SHP77 (cell line): ENCODE measurements at regions not wholly inside any gene's neighbourhood (a gene's known extent, or its start where the extent isn't known, plus 50 kb on each side); places are given as distances from the start of the nearest gene placed in this dataset.
"Not testable (repeated sequence)": the region's sequence is repeated elsewhere in the genome, so short reads cannot be mapped to it uniquely, and the experiment has no call there.

Source experiments
- DNase-seq, 2 experiments: peaks; one replicate each; lab custom pipeline; 2025; lab: John Stamatoyannopoulos, UW

- DNase-seq = no peak
Measured at GRCh38 chr6:67224989-67225388, 1410.1 kb upstream of the ADGRB3 start.

DNA sequence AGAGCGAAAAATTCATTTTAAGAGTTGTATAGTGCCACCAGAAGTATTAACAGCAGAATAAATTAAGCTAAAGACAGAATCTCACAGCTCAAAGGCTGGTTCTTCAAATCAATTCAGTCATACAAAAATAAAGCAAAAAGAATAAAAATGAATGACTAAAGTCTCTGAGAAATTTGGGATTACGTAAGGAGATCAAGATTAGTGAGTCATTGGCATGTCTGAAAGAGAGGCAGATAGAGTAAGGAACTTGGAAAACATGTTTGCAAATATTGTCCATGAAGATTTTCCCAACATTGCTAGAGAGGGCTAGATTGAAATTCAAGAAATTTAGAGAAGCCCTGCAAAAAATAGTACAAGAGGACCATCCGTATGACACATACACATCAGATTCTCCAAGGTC, 1413.9 kb upstream of the ADGRB3 start:
- DNase-seq = no peak

- no peak for DNase-seq
Measured at GRCh38 chr6:67219346-67219745, 1415.7 kb upstream of the ADGRB3 start.

- DNase-seq = no peak
Measured at GRCh38 chr6:67212584-67212983, 1422.5 kb upstream of the ADGRB3 start.

DNA sequence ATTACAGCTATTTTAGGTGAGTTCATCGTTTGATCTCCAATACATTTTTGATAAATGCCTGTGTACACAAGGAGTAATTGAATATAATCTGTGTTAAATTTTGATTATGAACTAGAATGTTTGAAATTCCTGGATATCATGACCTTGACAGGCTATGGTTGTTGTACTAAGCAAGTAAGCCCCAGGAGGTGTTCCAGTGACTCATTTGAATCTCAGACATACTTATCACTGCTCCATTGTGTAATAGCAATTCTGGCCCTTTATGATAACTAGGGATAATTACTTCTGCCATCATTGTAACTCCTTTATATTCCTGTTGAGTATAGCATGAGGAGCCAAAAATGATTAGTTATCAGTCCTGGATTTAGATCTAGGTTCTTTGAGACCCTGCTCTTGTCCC, 1424.6 kb upstream of the ADGRB3 start:
- no peak for DNase-seq

GRCh38 chr6:67201563-67201962, 1433.5 kb upstream of the ADGRB3 start:
- DNase-seq = no peak

DNA sequence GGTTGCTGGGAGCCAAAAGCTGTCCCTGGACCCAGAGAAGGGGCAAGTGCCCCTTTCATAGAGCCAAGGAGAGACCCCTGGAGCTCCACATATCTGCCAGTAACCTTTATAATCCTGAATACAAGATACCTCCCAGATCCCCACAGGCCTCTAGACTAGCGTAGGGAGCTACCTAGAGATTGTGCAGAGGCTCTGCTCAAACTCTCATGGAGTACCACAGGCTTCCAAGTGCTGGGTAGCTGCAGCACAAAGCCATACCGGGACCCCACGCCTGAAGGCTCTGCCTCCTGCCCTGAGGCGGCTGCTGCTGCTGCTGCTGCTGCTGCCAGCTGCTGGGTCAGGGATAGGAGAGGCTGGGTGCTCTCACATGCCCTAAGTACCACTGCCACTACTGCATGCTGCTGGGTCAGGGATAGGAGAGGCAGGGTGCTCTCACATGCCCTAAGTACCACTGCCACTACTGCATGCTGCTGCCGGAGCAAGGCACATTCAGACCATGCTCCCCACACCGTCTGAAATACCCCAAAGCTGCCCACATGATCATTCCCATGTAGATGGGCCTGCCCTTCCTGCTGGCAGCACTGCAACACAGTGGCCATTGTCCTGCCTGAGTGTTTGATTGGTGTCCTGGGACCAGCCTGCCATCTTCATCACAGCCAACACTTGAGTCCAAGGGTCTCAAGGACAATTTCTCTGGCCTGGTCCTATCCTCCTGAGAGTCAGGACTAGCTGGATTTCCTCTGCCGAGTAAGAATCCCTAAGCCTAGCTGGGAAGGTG, 1434.3 kb upstream of the ADGRB3 start:
- DNase-seq = no peak

DNA sequence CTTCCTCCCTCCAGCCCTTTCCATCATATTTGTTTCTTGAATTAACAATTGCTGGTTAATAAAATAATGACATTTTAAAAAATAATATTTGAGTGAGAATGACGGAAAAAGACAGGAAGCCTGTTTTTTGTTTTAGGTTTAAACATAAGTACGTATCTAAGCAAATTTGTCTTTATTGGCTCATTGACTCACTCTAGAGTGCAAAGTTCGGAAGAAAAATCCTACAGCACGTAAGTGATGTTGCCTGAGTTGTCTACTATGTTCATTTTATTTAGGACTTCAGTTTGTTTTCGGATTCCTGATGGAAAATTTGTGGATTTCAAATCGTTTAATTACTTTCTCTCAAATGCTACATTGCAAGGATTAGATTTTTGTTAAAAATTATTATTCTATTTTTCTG, 1435.7 kb upstream of the ADGRB3 start:
- DNase-seq = no peak

DNA sequence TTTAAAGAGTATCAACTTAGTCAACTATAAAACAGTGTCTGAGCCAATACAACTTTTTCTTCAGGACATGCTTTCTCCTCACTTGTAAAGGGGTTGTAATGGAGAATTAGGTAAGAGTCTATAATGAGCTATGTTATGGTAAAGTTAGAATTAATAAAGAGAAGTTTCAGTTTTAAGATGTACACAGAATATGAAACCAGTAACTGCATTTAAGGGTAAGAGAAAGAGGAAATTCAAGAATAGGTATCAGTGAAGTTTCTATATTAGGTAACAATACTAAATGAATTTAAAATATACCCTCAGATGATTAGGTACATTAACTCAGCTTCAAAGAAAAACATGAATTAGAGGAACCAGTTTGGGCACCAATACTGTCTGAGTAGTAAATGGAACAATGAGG, 1444.3 kb upstream of the ADGRB3 start:
- DNase-seq = no peak

GRCh38 chr6:67184405-67184804, 1450.7 kb upstream of the ADGRB3 start:
- DNase-seq = no peak

DNA sequence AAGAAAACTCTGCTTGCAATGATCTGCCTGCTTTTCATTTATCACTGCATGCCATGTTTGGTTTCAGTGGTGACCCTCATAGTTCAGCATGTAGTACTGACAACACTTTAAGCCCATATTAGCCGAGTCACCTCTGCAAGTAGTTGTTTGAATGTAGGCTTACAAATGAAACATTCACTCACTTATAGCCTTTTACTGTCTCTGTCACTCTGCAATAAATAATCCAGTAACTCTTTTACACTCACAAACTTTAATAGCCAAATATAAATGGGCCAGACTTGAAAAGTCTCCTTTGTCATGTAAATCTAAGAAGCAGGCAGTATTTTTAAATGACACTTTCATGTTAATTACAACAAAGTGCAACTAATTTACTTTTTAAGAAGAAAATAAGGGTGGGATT, 1460.0 kb upstream of the ADGRB3 start:
- no peak for DNase-seq

DNA sequence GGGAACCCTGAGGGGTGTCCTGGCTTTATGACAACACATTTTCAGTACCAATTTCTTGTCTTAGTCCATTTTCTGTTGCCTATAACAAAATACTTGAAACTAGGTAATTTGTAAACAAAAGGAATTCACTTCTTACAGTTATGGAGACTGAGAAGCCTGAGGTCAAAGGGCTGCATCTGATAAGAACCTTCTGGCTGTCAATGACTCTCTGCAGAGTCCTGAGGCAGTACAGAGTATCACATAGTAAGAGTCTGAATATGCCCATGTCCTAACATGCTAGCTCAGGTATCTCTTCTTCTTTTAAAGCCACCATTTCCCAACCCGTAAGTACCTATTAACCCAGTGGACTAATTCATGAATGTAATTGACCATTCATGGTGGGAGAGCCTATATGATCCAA, 1458.6 kb upstream of the EYS start:
- DNase-seq = no peak

DNA sequence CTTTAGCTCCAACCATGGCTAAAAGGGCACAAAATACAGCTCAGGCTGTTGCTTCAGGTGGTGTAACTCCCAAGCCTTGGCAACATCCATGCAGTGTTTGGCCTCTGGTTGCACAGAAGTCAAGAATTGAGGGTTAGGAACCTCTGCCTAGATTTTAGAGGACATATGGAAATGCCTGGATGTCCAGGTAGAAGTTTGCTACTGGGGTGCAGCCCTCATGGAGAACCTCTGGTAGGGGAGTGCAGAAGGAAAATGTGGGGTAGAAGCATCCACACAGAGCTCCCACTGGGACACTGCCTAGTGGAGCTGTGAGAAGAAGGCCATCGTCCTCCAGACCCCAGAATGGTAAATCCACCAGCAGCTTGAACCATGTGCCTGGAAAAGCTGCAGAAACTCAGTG, 1453.8 kb upstream of the EYS start:
- no peak for DNase-seq

DNA sequence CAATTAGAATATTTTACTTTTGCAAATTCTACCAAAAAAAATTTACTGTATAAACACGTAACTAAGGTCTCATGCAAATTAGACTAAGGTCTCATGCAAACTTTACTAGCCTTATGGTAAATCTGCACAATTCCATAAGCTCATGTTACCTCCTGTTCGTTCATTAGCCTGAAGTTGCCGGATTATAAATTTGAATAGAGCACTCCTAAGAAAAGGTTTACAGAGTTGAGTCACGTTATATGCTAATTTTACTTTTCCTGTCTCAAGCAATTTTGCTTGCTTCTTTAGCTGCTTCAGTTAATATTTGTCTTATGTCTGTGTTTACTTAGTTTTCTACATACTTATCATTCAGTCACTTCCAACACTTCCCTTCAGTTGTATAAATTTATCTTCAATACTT, 1434.0 kb upstream of the EYS start:
- no peak for DNase-seq

- no peak for DNase-seq
Measured at GRCh38 chr6:67133973-67134372, 1426.9 kb upstream of the EYS start.

DNA sequence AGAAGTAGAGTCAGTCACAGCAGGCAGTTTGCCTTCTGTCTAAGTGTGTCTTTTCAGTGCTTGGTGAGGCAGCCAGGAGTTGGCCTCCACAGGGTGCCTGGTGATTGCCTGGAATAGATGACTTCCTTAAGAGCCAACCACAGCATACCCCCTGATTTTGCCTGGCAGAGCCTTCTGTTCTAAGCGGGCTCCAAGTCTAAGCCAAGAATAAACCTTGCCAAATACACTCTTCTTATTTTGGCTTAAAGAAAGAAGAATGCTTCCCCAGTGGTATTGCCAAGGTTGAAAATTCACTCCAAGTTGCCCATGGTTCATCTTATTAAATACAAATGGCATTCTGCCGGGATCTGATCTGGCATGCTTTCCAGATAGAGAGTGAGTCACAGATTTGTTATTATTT, 1424.8 kb upstream of the EYS start:
- no peak for DNase-seq

- DNase-seq = no peak
Measured at GRCh38 chr6:67129780-67130179, 1422.8 kb upstream of the EYS start.

DNA sequence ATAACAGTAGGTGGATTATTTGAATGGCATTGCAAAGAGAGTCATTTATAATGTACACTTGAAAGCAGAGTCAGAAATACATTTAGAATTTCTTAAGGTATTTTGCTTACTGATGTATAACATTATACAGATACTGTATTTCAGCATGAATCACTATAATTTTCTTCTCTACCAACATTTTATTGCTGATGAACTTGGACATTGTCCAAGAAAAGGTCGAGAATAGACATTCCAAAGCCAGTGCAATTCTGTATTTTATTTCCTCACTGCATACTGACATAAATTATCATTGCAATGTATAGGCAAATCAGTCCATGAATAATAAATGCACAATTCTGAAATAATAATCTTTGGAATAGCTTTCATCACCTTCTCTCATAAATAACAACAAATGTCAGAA, 1420.0 kb upstream of the EYS start:
- no peak for DNase-seq

GRCh38 chr6:67121115-67121514, 1414.1 kb upstream of the EYS start:
- no peak for DNase-seq

GRCh38 chr6:67112120-67112519, 1405.1 kb upstream of the EYS start:
- DNase-seq = no peak

GRCh38 chr6:67102743-67103142, 1395.7 kb upstream of the EYS start:
- DNase-seq = no peak

- not testable (repeated sequence) for DNase-seq
Measured at GRCh38 chr6:67095618-67096226, 1388.7 kb upstream of the EYS start.

DNA sequence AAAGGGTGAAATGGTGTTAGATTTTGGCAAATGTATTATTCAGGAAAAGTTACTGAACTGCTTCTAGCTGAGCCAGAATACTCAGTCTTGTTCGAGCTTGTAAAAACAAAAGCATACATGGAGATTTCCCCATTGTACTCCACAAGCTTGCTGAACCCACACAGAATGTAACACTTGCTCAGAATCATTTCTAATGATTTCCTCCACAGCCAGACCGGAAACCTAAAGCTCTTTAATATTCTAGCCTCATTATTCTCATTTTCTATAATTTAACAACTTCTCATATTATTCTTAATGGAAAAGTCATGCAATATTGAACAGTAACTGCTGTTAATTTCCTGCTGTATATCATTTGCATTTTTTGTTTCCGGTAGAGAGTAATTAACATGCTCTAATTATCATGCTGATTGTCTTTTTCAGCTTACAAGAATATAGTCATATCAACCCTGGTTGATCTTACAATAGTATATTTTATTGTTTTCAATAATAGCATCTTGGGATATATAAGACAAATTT, 1387.5 kb upstream of the EYS start:
- no peak for DNase-seq

DNA sequence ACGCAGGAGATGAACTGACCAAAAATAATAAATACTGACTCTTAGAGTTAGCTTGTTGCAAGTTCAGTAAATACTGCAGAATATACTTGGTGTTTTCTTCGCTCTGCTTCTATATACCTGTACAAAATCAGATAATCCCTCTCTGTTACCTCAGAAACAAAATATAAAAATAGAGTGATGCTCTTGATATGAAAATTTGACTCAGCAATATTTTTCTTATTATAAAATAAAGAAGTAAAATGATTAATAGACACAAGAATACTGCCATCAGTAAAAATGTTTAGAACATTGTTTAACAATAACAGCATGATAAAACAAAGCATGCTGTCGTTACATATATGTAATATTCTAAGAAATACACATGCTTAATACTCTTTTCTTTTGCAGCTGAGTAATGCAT, 1366.9 kb upstream of the EYS start:
- no peak for DNase-seq
